GM19397 (cell line): ENCODE measurements at regions not wholly inside any gene's neighbourhood (a gene's known extent, or its start where the extent isn't known, plus 50 kb on each side); places are given as distances from the start of the nearest gene placed in this dataset.

Source experiments
- ATAC-seq: cut with Tn5 transposase; IDR thresholded peaks from one replicate; pipeline ENCODE4 v1.9.1; 2021; ENCODE audit warnings: mild to moderate bottlenecking, moderate library complexity; ENCODE audit not compliant: unreplicated experiment

- no peak for ATAC-seq
Observed at GRCh38 chr9:31377358-31377757, 1007.1 kb upstream of the ACO1 start.

GRCh38 chr9:31388660-31389059 is 995.8 kb upstream of the ACO1 start:
- ATAC-seq: no peak

GRCh38 chr9:31389075-31389474 is 995.4 kb upstream of the ACO1 start:
- no peak for ATAC-seq

- ATAC-seq: peak; percentile 70
Observed at GRCh38 chr9:31390403-31391025, 993.9 kb upstream of the ACO1 start.

- ATAC-seq: no peak
Observed at GRCh38 chr9:31393240-31393639, 991.2 kb upstream of the ACO1 start.

GRCh38 chr9:31394015-31394473 is 990.4 kb upstream of the ACO1 start:
- ATAC-seq: no peak

- ATAC-seq: no peak
Observed at GRCh38 chr9:31412081-31412480, 972.4 kb upstream of the ACO1 start.

- no peak for ATAC-seq
Observed at GRCh38 chr9:31415164-31415563, 969.3 kb upstream of the ACO1 start.

GRCh38 chr9:31418419-31418818 is 966.0 kb upstream of the ACO1 start:
- no peak for ATAC-seq

- peak; percentile 74 for ATAC-seq
Observed at GRCh38 chr9:31443630-31444457, 940.6 kb upstream of the ACO1 start.

GRCh38 chr9:31445357-31445756 is 939.1 kb upstream of the ACO1 start:
- ATAC-seq: no peak

GRCh38 chr9:31445960-31446359 is 938.5 kb upstream of the ACO1 start:
- peak; percentile 70 for ATAC-seq

- no peak for ATAC-seq
Observed at GRCh38 chr9:31467075-31467474, 917.4 kb upstream of the ACO1 start.

GRCh38 chr9:31470051-31470450 is 914.4 kb upstream of the ACO1 start:
- ATAC-seq: no peak

- ATAC-seq: no peak
Observed at GRCh38 chr9:31471010-31471409, 913.4 kb upstream of the ACO1 start.

GRCh38 chr9:31486630-31487029 is 897.8 kb upstream of the ACO1 start:
- no peak for ATAC-seq

GRCh38 chr9:31490551-31491106 is 893.8 kb upstream of the ACO1 start:
- ATAC-seq: no peak

GRCh38 chr9:31492229-31492628 is 892.2 kb upstream of the ACO1 start:
- no peak for ATAC-seq

GRCh38 chr9:31500422-31500821 is 884.0 kb upstream of the ACO1 start:
- no peak for ATAC-seq

GRCh38 chr9:31519011-31519410 is 865.4 kb upstream of the ACO1 start:
- ATAC-seq: peak; percentile 76

GRCh38 chr9:31519424-31519823 is 865.0 kb upstream of the ACO1 start:
- no peak for ATAC-seq

- ATAC-seq: no peak
Observed at GRCh38 chr9:31519826-31520225, 864.6 kb upstream of the ACO1 start.
